Lung (tissue), 11 donors: ENCODE measurements at regions not wholly inside any gene's neighbourhood (a gene's known extent, or its start where the extent isn't known, plus 50 kb on each side); places are given as distances from the start of the nearest gene placed in this dataset.

ENCODE experiments used
- ATAC-seq: fragments of 200-7000 bp; cut with Tn5 transposase; one replicate; pipeline ENCODE4 v1.9.1; 2020; ENCODE audit warnings: moderate number of reproducible peaks; ENCODE audit not compliant: insufficient read depth, low FRiP score
- DNase-seq, 3 donors: peaks; one replicate each; pipeline ENCODE4 v3.0.0-alpha.2; 2013 to 2017
- H3K27ac ChIP-seq, 2 donors: one replicate each; pipeline ENCODE4 v1.5.1; 2013; ENCODE audit warnings: mild to moderate bottlenecking in 2 of 2, moderate library complexity in 2 of 2, control low read depth in 1 of 2, inconsistent platforms in 1 of 2, low read depth in 1 of 2, low read length in 1 of 2
- H3K27me3 ChIP-seq, 3 donors: one replicate each; pipeline ENCODE4 v1.5.1; 2013; ENCODE audit warnings: low read length in 2 of 3; ENCODE audit not compliant: control insufficient read depth in 3 of 3, insufficient read depth in 3 of 3
- H3K36me3 ChIP-seq, 4 donors: one replicate each; pipeline ENCODE4 v1.5.1; 2013; ENCODE audit warnings: low read length in 4 of 4, mild to moderate bottlenecking in 1 of 4, moderate library complexity in 1 of 4; ENCODE audit not compliant: control insufficient read depth in 4 of 4, insufficient read depth in 4 of 4
- H3K4me1 ChIP-seq, 5 donors: one replicate each; pipeline ENCODE4 v1.5.1; 2013; ENCODE audit warnings: low read length in 5 of 5, mild to moderate bottlenecking in 2 of 5, moderate library complexity in 1 of 5; ENCODE audit not compliant: control insufficient read depth in 5 of 5, insufficient read depth in 5 of 5
- H3K4me3 ChIP-seq: one replicate; pipeline ENCODE4 v1.5.1; 2013; ENCODE audit warnings: mild to moderate bottlenecking, control low read depth, moderate library complexity
- H3K9ac ChIP-seq, 2 donors: one replicate each; pipeline ENCODE4 v1.5.1; 2013; ENCODE audit warnings: low read length in 2 of 2, control low read depth in 1 of 2; ENCODE audit not compliant: insufficient read depth in 1 of 2
- H3K9me3 ChIP-seq, 4 donors: one replicate each; pipeline ENCODE4 v1.5.1; 2013; ENCODE audit warnings: low read length in 3 of 4, mild to moderate bottlenecking in 1 of 4, moderate library complexity in 1 of 4; ENCODE audit not compliant: control insufficient read depth in 4 of 4, insufficient read depth in 3 of 4
- CTCF ChIP-seq: IDR thresholded peaks from 2 replicates; pipeline ENCODE4 v1.5.1; 2012; ENCODE audit warnings: mild to moderate bottlenecking; ENCODE audit errors: control extremely low read depth, extremely low read depth
- WGBS, 2 donors: extraction: QIAGEN DNeasy Blood & Tissue Kit; methylation state at CpG; one replicate each; pipeline ENCODE4 v1.1.7; 2013; 5-methylcytosine and 5-hydroxymethylcytosine counted together
- donor health status: control.
- donor health status: control.
- donor health status: Bipolar disorder and iron deficiency.
- donor health status: healthy.
- donor health status: DM: yes; HTN: yes; CAD: no.

- WGBS, 2 donors = 61% methylated on average over 1 of the region's 1 CpG
- no peak overlapping the region for H3K27ac ChIP-seq
- no peaks in the 10 kb centered on the region for H3K9me3 ChIP-seq
- no peaks in the 10 kb centered on the region for H3K4me1 ChIP-seq
- no peaks in the 10 kb centered on the region for H3K36me3 ChIP-seq
- no peak overlapping the region for H3K9ac ChIP-seq
- no peak for TF ChIP-seq CTCF
- DNase-seq (no peak), ATAC-seq (no peak)
- no peak overlapping the region for H3K4me3 ChIP-seq
- no peaks in the 10 kb centered on the region for H3K27me3 ChIP-seq
These were observed 489.5 kb downstream of the SH2D4B start for GRCh38 chr10:81027223-81027622.

DNA sequence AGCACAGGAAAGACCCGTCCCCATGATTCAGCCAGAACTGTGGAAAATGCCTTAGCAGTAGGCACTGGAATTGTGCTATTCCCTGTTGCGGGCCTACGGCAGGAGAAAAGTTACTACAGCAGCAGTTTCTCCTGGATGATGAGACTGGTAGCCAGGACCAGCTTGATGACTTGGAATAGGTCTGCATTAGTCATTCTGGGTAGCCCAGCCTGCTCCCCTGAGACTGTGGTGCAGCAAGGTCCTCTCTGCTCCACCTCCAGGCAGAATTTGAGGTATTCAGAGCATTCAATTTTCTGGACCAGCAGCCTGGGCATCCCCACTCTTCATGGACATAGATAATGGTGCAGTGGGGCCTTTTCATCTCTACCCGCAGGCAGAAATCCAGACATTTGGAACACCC lies 490.0 kb downstream of the SH2D4B start:
- Histone ChIP-seq H3K4me1 (no peaks in the 10 kb centered on the region), H3K36me3 (no peaks in the 10 kb centered on the region), H3K27ac (no peak overlapping the region), H3K27me3 (no peaks in the 10 kb centered on the region), H3K9ac (no peak overlapping the region), H3K4me3 (no peak overlapping the region), H3K9me3 (no peaks in the 10 kb centered on the region)
- TF ChIP-seq CTCF = no peak
- ATAC-seq (no peak), DNase-seq (no peak)
- WGBS, 2 donors = 89 to 95% methylated on average over 4 of the region's 4 CpGs

DNA sequence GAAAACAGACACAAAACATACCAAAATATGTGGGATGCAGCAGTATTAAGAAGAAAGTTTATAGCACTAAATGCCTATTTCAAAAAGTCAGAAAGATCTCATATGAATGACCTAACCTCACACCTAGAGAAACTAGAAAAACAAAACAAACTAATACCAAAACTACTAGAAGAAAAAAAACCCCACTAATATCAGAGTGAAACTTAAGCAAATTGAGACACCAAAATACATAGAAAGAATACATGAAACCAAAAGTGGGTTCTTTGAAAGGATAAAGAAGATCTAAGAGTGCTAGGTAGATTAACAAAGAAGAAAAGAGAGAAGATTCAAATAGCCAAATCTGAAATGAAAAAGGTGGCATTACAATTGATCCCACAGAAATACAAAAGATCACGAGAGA lies 494.1 kb downstream of the SH2D4B start:
- H3K27me3 ChIP-seq = no peaks in the 10 kb centered on the region
- H3K4me1 ChIP-seq = no peaks in the 10 kb centered on the region
- TF ChIP-seq CTCF = no peak
- H3K4me3 ChIP-seq = no peak overlapping the region
- H3K27ac ChIP-seq = no peak overlapping the region
- no peak for ATAC-seq
- no peak for DNase-seq
- peaks cover 0 to 2% (median 0%) of the 10 kb centered on the region in 4 donors for H3K9me3 ChIP-seq
- no peaks in the 10 kb centered on the region for H3K36me3 ChIP-seq
- 92 to 100% methylated on average over 1 of the region's 1 CpG for WGBS, 2 donors
- H3K9ac ChIP-seq = no peak overlapping the region

DNA sequence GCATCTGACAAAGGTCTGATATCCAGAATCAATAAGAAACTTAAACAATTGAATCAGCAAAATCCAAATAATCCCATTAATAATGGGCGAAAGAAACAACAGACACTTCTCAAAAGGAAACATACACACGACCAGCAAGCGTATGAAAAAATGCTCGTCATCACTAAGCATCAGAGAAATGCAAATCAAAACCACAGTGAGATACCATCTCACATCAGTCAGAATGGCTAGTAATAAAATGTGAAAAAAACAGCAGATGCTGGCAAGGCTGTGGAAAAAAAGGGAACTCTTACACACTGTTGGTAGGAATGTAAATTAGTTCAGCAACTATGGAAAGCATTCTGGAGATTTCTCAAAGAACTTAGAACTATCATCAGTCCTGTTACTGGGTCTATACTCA lies 496.7 kb downstream of the SH2D4B start:
- Histone ChIP-seq H3K4me3 (no peak overlapping the region), H3K36me3 (no peaks in the 10 kb centered on the region), H3K4me1 (no peaks in the 10 kb centered on the region), H3K9ac (no peak overlapping the region), H3K9me3 (peaks cover 0 to 2% (median 0%) of the 10 kb centered on the region in 4 donors), H3K27ac (no peak overlapping the region), H3K27me3 (no peaks in the 10 kb centered on the region)
- 54 to 56% methylated on average over 4 of the region's 4 CpGs for WGBS, 2 donors
- DNase-seq (no peak), ATAC-seq (no peak)
- TF ChIP-seq CTCF = no peak
